Endothelial cell of umbilical vein (primary cell): ENCODE measurements at regions not wholly inside any gene's neighbourhood (a gene's known extent, or its start where the extent isn't known, plus 50 kb on each side); places are given as distances from the start of the nearest gene placed in this dataset.

Source experiments
- CTCF ChIP-seq, 2 donors: IDR thresholded peaks; 1 replicate in 1 of 2; 2 replicates in 1 of 2; pipeline ENCODE4 v1.5.1; 2011; ENCODE audit warnings: low read length in 2 of 2, mild to moderate bottlenecking in 2 of 2, moderate library complexity in 2 of 2, control low read depth in 1 of 2, inconsistent platforms in 1 of 2, low read depth in 1 of 2; ENCODE audit not compliant: insufficient read depth in 1 of 2; ENCODE audit errors: extremely low read depth in 1 of 2
- POLR2A ChIP-seq: IDR thresholded peaks from 2 replicates; pipeline ENCODE4 v1.6.1; 2012; ENCODE audit warnings: low read depth, mild to moderate bottlenecking, control low read depth, low read length
- POLR2AphosphoS5 ChIP-seq: IDR thresholded peaks from 2 replicates; pipeline ENCODE4 v1.6.1; 2012; ENCODE audit warnings: low read depth, mild to moderate bottlenecking, control low read depth, low read length, moderate library complexity; ENCODE audit not compliant: insufficient read depth

- no peak for TF ChIP-seq POLR2AphosphoS5
- TF ChIP-seq CTCF (IDR thresholded peaks at IDR 0.05; ENCODE audit: extremely low read depth in 1 of 2, insufficient read depth in 1 of 2, low read depth in 1 of 2, low read length in 2 of 2), result no peak
- no peak for TF ChIP-seq POLR2A
Observed at GRCh38 chr1:66437136-66437401, 96.9 kb upstream of the SGIP1 start.
